Osteocyte (in vitro differentiated cells): ENCODE measurements at regions not wholly inside any gene's neighbourhood (a gene's known extent, or its start where the extent isn't known, plus 50 kb on each side); places are given as distances from the start of the nearest gene placed in this dataset.
"Not testable (repeated sequence)": the region's sequence is repeated elsewhere in the genome, so short reads cannot be mapped to it uniquely, and the experiment has no call there.

Experiments
- DNase-seq: peaks from one replicate; pipeline ENCODE4 v3.0.0; 2021; ENCODE audit warnings: mixed read lengths; ENCODE audit not compliant: unreplicated experiment; ENCODE audit errors: extremely low spot score
- H3K27ac Mint-ChIP-seq: one replicate; pipeline ENCODE4 v1.8.0; 2021; ENCODE audit warnings: mild to moderate bottlenecking, mixed read lengths; ENCODE audit not compliant: unreplicated experiment
- H3K27me3 Mint-ChIP-seq: one replicate; pipeline ENCODE4 v1.8.0; 2021; ENCODE audit warnings: mixed read lengths; ENCODE audit not compliant: unreplicated experiment
- H3K36me3 Mint-ChIP-seq: one replicate; pipeline ENCODE4 v1.8.0; 2021; ENCODE audit warnings: mixed read lengths; ENCODE audit not compliant: unreplicated experiment
- H3K4me1 Mint-ChIP-seq: one replicate; pipeline ENCODE4 v1.8.0; 2021; ENCODE audit warnings: mixed read lengths; ENCODE audit not compliant: unreplicated experiment
- H3K4me3 Mint-ChIP-seq: one replicate; pipeline ENCODE4 v1.8.0; 2021; ENCODE audit warnings: mild to moderate bottlenecking, moderate library complexity, mixed read lengths; ENCODE audit not compliant: unreplicated experiment
- H3K9me3 Mint-ChIP-seq: one replicate; pipeline ENCODE4 v1.8.0; 2021; ENCODE audit warnings: mixed read lengths; ENCODE audit not compliant: unreplicated experiment
- CTCF ChIP-seq: fragments of 200-600 bp; sonication (generic); IDR thresholded peaks from 2 replicates; pipeline ENCODE4 v1.5.0; 2021; ENCODE audit warnings: antibody characterized with exemption, mild to moderate bottlenecking, moderate library complexity

GRCh38 chr11:33437529-33437928 lies 180.3 kb downstream of the HIPK3 start:
- TF ChIP-seq CTCF: no peak
- no peak overlapping the region for H3K4me3 Mint-ChIP-seq
- H3K9me3 Mint-ChIP-seq: peaks cover 6% of the 10 kb centered on the region
- no peak for DNase-seq
- H3K27me3 Mint-ChIP-seq: no peaks in the 10 kb centered on the region
- no peaks in the 10 kb centered on the region for H3K4me1 Mint-ChIP-seq
- H3K36me3 Mint-ChIP-seq: peaks cover 3% of the 10 kb centered on the region
- no peak overlapping the region for H3K27ac Mint-ChIP-seq

- H3K36me3 Mint-ChIP-seq: peaks cover 7% of the 10 kb centered on the region
- peaks cover 8% of the 10 kb centered on the region for H3K9me3 Mint-ChIP-seq
- H3K4me1 Mint-ChIP-seq: no peaks in the 10 kb centered on the region
- no peak for TF ChIP-seq CTCF
- no peak for DNase-seq
- no peaks in the 10 kb centered on the region for H3K27me3 Mint-ChIP-seq
- H3K27ac Mint-ChIP-seq: no peak overlapping the region
- no peak overlapping the region for H3K4me3 Mint-ChIP-seq
Measured at GRCh38 chr11:33435216-33435615, 178.0 kb downstream of the HIPK3 start.

- TF ChIP-seq CTCF: no peak
- DNase-seq: no peak
- H3K27ac Mint-ChIP-seq: no peak overlapping the region
- no peak overlapping the region for H3K4me3 Mint-ChIP-seq
- H3K4me1 Mint-ChIP-seq: no peaks in the 10 kb centered on the region
- H3K27me3 Mint-ChIP-seq: no peaks in the 10 kb centered on the region
- H3K36me3 Mint-ChIP-seq: peaks cover 7% of the 10 kb centered on the region
- peaks cover 8% of the 10 kb centered on the region for H3K9me3 Mint-ChIP-seq
Measured at GRCh38 chr11:33434294-33434693, 177.1 kb downstream of the HIPK3 start.

- not testable (repeated sequence) for DNase-seq, H3K27me3 Mint-ChIP-seq, H3K27ac Mint-ChIP-seq, H3K36me3 Mint-ChIP-seq, H3K9me3 Mint-ChIP-seq, H3K4me3 Mint-ChIP-seq, H3K4me1 Mint-ChIP-seq
Measured at GRCh38 chr11:33428435-33428834, 171.3 kb downstream of the HIPK3 start.

GRCh38 chr11:33420959-33421566 lies 163.9 kb downstream of the HIPK3 start:
- Mint-ChIP-seq H3K4me1 (no peaks in the 10 kb centered on the region), H3K27me3 (no peaks in the 10 kb centered on the region), H3K36me3 (no peaks in the 10 kb centered on the region)

More at GRCh38 chr11:33420959-33421566, 163.9 kb downstream of the HIPK3 start:
- no peak for DNase-seq
- Mint-ChIP-seq H3K27ac (no peak overlapping the region), H3K4me3 (no peak overlapping the region), H3K9me3 (peaks cover 4% of the 10 kb centered on the region)
- TF ChIP-seq CTCF: no peak
